PC-9 (cell line): ENCODE measurements at regions not wholly inside any gene's neighbourhood (a gene's known extent, or its start where the extent isn't known, plus 50 kb on each side); places are given as distances from the start of the nearest gene placed in this dataset.

Source experiments
- BruUV-seq: library from RNA; stranded (reverse); fragments of 400-500 nt; replicated peaks from 2 replicates; lab custom pipeline; 2021; lab: Mats Ljungman, UMichigan
- CTCF ChIA-PET: fragments of 300-600 bp; sonication (Branson Sonifier 250); formaldehyde crosslinking; loops from one replicate; lab custom pipeline; 2022; ENCODE audit warnings: antibody characterized with exemption; lab: Charles Lee
- POLR2A ChIA-PET: fragments of 300-600 bp; sonication (Branson Sonifier 250); formaldehyde crosslinking; loops from one replicate; lab custom pipeline; 2022; ENCODE audit warnings: antibody characterized with exemption; ENCODE audit not compliant: unreplicated experiment; lab: Charles Lee
- DNase-seq, 2 experiments: peaks; one replicate each; pipeline versions ENCODE4 v3.0.0 to v3.0.0-alpha.2; 2015 to 2022; ENCODE audit warnings: mixed read lengths in 1 of 2
- H2AFZ ChIP-seq: fragments of 200-600 bp; sonication (generic); 2 replicates; pipeline ENCODE4 v1.8.1; 2017; ENCODE audit warnings: antibody characterized with exemption
- H3F3A ChIP-seq: fragments of 200-600 bp; sonication (generic); 2 replicates; pipeline ENCODE4 v1.8.1; 2017; ENCODE audit warnings: antibody characterized with exemption, mild to moderate bottlenecking, low read depth; ENCODE audit not compliant: insufficient read depth
- H3K27ac ChIP-seq: fragments of 200-600 bp; sonication (generic); 2 replicates; pipeline ENCODE4 v1.6.1; 2016; ENCODE audit warnings: mixed run types
- H3K27me3 ChIP-seq: fragments of 200-600 bp; sonication (generic); 2 replicates; pipeline ENCODE4 v1.6.1; 2016; ENCODE audit warnings: low read depth, mixed run types; ENCODE audit not compliant: insufficient read depth
- H3K36me3 ChIP-seq: fragments of 200-600 bp; sonication (generic); 2 replicates; pipeline ENCODE4 v1.6.1; 2016; ENCODE audit warnings: low read depth, mixed run types
- H3K4me1 ChIP-seq: fragments of 200-600 bp; sonication (generic); replicated peaks from 2 replicates; pipeline ENCODE4 v1.6.1; 2016; ENCODE audit warnings: mixed run types; ENCODE audit not compliant: insufficient read depth
- H3K4me2 ChIP-seq: fragments of 200-600 bp; sonication (generic); 2 replicates; pipeline ENCODE4 v1.6.1; 2017; ENCODE audit warnings: mixed run types
- H3K4me3 ChIP-seq: fragments of 200-600 bp; sonication (generic); 2 replicates; pipeline ENCODE4 v1.6.1; 2016; ENCODE audit warnings: mixed run types
- H3K79me2 ChIP-seq: fragments of 200-600 bp; sonication (generic); 2 replicates; pipeline ENCODE4 v1.6.1; 2017; ENCODE audit warnings: low read depth, mixed run types
- H3K9me2 ChIP-seq: fragments of 200-600 bp; sonication (generic); 2 replicates; pipeline ENCODE4 v1.8.1; 2017; ENCODE audit warnings: mild to moderate bottlenecking; ENCODE audit not compliant: insufficient read depth
- H3K9me3 ChIP-seq: fragments of 200-600 bp; sonication (generic); 2 replicates; pipeline ENCODE4 v1.8.1; 2016; ENCODE audit warnings: low read depth; ENCODE audit not compliant: insufficient read depth
- H4K20me1 ChIP-seq: fragments of 200-600 bp; sonication (generic); 2 replicates; pipeline ENCODE4 v1.8.1; 2017; ENCODE audit not compliant: insufficient read depth
- CTCF ChIP-seq: fragments of 200-600 bp; sonication (generic); conservative IDR thresholded peaks from 2 replicates; pipeline ENCODE4 v1.6.1; 2017; ENCODE audit warnings: mixed run types, antibody characterized with exemption, mild to moderate bottlenecking, moderate library complexity
- EZH2 ChIP-seq: fragments of 200-600 bp; sonication (generic); IDR thresholded peaks from 2 replicates; pipeline ENCODE4 v1.8.0; 2017; ENCODE audit warnings: antibody characterized with exemption, low read depth
- intact Hi-C: fragments of 100-400 bp; cut with micrococcal nuclease; formaldehyde crosslinking; loops from one replicate; pipeline ENCODE4 v1.10.0; 2022; ENCODE audit not compliant: unreplicated experiment

GRCh38 chr5:30765706-30766105 lies 427.8 kb upstream of the CDH6 start:
- H3K4me3 ChIP-seq: no peak overlapping the region
- ChIA-PET POLR2A (interaction anchor here (0.5 kb wide), 1 partner anchor 782 kb away, joined by 6 read pairs; no protein-coding TSS in a partner anchor), CTCF (no interaction called here)
- no peak overlapping the region for H2AFZ ChIP-seq
- H3K4me2 ChIP-seq: no peak overlapping the region
- no peaks in the 10 kb centered on the region for H3K9me3 ChIP-seq
- no peaks in the 10 kb centered on the region for H3K36me3 ChIP-seq
- no peak overlapping the region for H3K27ac ChIP-seq
- H3K79me2 ChIP-seq: no peaks in the 10 kb centered on the region
- no peaks in the 10 kb centered on the region for H3K9me2 ChIP-seq
- intact Hi-C loops: no loop called here
- TF ChIP-seq EZH2 (no peak), CTCF (no peak)
- H3K27me3 ChIP-seq: no peaks in the 10 kb centered on the region
- no peaks in the 10 kb centered on the region for H4K20me1 ChIP-seq
- BruUV-seq: no TSS peak
- DNase-seq: no peak
- H3F3A ChIP-seq: no peaks in the 10 kb centered on the region
- H3K4me1 ChIP-seq: no peaks in the 10 kb centered on the region

GRCh38 chr5:30765227-30765626 lies 428.3 kb upstream of the CDH6 start:
- CTCF ChIA-PET: no interaction called here
- H3K4me2 ChIP-seq: no peak overlapping the region
- H3K27me3 ChIP-seq: no peaks in the 10 kb centered on the region
- no peaks in the 10 kb centered on the region for H3K79me2 ChIP-seq
- POLR2A ChIA-PET: no interaction called here
- no peaks in the 10 kb centered on the region for H3K36me3 ChIP-seq
- intact Hi-C loops: no loop called here
- no peak for DNase-seq
- H3K9me3 ChIP-seq: no peaks in the 10 kb centered on the region
- no peaks in the 10 kb centered on the region for H3F3A ChIP-seq
- no peak overlapping the region for H2AFZ ChIP-seq
- no TSS peak for BruUV-seq
- TF ChIP-seq CTCF: no peak
- no peak for TF ChIP-seq EZH2
- H3K4me3 ChIP-seq: no peak overlapping the region
- H3K27ac ChIP-seq: no peak overlapping the region
- H3K4me1 ChIP-seq: no peaks in the 10 kb centered on the region
- H3K9me2 ChIP-seq: no peaks in the 10 kb centered on the region
- no peaks in the 10 kb centered on the region for H4K20me1 ChIP-seq

- no peak overlapping the region for H3K27ac ChIP-seq
- no peaks in the 10 kb centered on the region for H3K27me3 ChIP-seq
- no peaks in the 10 kb centered on the region for H3K9me3 ChIP-seq
- no peaks in the 10 kb centered on the region for H3F3A ChIP-seq
- ChIA-PET CTCF (no interaction called here), POLR2A (no interaction called here)
- H3K4me3 ChIP-seq: no peak overlapping the region
- DNase-seq: no peak
- H3K36me3 ChIP-seq: no peaks in the 10 kb centered on the region
- H3K4me2 ChIP-seq: no peak overlapping the region
- intact Hi-C loops: no loop called here
- no peaks in the 10 kb centered on the region for H3K9me2 ChIP-seq
- no TSS peak for BruUV-seq
- no peaks in the 10 kb centered on the region for H3K79me2 ChIP-seq
- TF ChIP-seq EZH2: no peak
- TF ChIP-seq CTCF: no peak
- no peaks in the 10 kb centered on the region for H3K4me1 ChIP-seq
- H4K20me1 ChIP-seq: no peaks in the 10 kb centered on the region
- H2AFZ ChIP-seq: no peak overlapping the region
These were observed 428.8 kb upstream of the CDH6 start for GRCh38 chr5:30764704-30765103.
